ENCODE measurements at regions not wholly inside any gene's neighbourhood (a gene's known extent, or its start where the extent isn't known, plus 50 kb on each side); places are given as distances from the start of the nearest gene placed in this dataset.

GRCh38 chr17:77721846-77722160, 236.7 kb upstream of the TNRC6C start:
- TF ChIP-seq REST (IDR thresholded peaks at IDR 0.05; ENCODE audit: insufficient read depth in 1 of 2, low read depth in 2 of 2, low read length in 2 of 2): no peak
- no peak for TF ChIP-seq POLR2AphosphoS5 (IDR thresholded peaks at IDR 0.05; ENCODE audit: low read depth, low read length)
- TF ChIP-seq FOXP2 (optimal IDR thresholded peaks at IDR 0.05; ENCODE audit: borderline replicate concordance, extremely low read depth, extremely low read length, insufficient read depth): no peak
- TF ChIP-seq SIN3A (IDR thresholded peaks at IDR 0.05; ENCODE audit: borderline replicate concordance, insufficient read depth, low read length): no peak
- TF ChIP-seq TAF1 (IDR thresholded peaks at IDR 0.05; ENCODE audit: borderline replicate concordance, insufficient read depth, low read length): no peak

GRCh38 chr17:77722366-77722765, 236.1 kb upstream of the TNRC6C start:
- TF ChIP-seq FOXP2 (optimal IDR thresholded peaks at IDR 0.05; ENCODE audit: borderline replicate concordance, extremely low read depth, extremely low read length, insufficient read depth) (no peak), REST (IDR thresholded peaks at IDR 0.05; ENCODE audit: insufficient read depth in 1 of 2, low read depth in 2 of 2, low read length in 2 of 2) (no peak), SIN3A (IDR thresholded peaks at IDR 0.05; ENCODE audit: borderline replicate concordance, insufficient read depth, low read length) (no peak), POLR2AphosphoS5 (IDR thresholded peaks at IDR 0.05; ENCODE audit: low read depth, low read length) (no peak), TAF1 (IDR thresholded peaks at IDR 0.05; ENCODE audit: borderline replicate concordance, insufficient read depth, low read length) (no peak)

GRCh38 chr17:77723071-77723908, 235.2 kb upstream of the TNRC6C start:
- no peak for TF ChIP-seq REST (IDR thresholded peaks at IDR 0.05; ENCODE audit: insufficient read depth in 1 of 2, low read depth in 2 of 2, low read length in 2 of 2)

- no peak for TF ChIP-seq FOXP2 (optimal IDR thresholded peaks at IDR 0.05; ENCODE audit: borderline replicate concordance, extremely low read depth, extremely low read length, insufficient read depth)
- TF ChIP-seq POLR2AphosphoS5 (IDR thresholded peaks at IDR 0.05; ENCODE audit: low read depth, low read length): no peak
- TF ChIP-seq REST (IDR thresholded peaks at IDR 0.05; ENCODE audit: insufficient read depth in 1 of 2, low read depth in 2 of 2, low read length in 2 of 2): no peak
- no peak for TF ChIP-seq TAF1 (IDR thresholded peaks at IDR 0.05; ENCODE audit: borderline replicate concordance, insufficient read depth, low read length)
- TF ChIP-seq SIN3A (IDR thresholded peaks at IDR 0.05; ENCODE audit: borderline replicate concordance, insufficient read depth, low read length): no peak
Measured at GRCh38 chr17:77723909-77724875, 234.3 kb upstream of the TNRC6C start.

Data from PFSK-1 (cell line).